ENCODE measurements at regions not wholly inside any gene's neighbourhood (a gene's known extent, or its start where the extent isn't known, plus 50 kb on each side); places are given as distances from the start of the nearest gene placed in this dataset.

DNA sequence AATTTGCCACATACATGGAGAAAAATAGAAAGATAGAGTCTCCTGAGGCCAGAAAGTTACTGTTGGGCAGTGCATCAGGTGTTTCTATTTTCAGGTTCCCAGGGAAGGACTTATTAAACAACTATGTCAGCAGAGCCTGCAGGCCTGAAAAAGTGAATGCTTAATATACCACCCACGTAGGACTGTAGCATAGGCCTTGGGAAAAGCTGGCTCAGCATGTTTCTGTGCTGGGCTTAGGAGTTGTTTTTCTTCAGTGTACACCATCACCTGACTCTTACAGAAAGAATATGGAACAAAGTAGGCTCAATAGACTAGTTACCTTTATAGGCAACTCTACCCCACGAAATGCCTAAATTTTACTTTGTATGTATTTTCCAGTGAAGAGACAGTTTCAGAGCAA, 1385.9 kb downstream of the FAM133A start:
- TF ChIP-seq, protein P1, sequence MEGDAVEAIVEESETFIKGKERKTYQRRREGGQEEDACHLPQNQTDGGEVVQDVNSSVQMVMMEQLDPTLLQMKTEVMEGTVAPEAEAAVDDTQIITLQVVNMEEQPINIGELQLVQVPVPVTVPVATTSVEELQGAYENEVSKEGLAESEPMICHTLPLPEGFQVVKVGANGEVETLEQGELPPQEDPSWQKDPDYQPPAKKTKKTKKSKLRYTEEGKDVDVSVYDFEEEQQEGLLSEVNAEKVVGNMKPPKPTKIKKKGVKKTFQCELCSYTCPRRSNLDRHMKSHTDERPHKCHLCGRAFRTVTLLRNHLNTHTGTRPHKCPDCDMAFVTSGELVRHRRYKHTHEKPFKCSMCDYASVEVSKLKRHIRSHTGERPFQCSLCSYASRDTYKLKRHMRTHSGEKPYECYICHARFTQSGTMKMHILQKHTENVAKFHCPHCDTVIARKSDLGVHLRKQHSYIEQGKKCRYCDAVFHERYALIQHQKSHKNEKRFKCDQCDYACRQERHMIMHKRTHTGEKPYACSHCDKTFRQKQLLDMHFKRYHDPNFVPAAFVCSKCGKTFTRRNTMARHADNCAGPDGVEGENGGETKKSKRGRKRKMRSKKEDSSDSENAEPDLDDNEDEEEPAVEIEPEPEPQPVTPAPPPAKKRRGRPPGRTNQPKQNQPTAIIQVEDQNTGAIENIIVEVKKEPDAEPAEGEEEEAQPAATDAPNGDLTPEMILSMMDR (IDR thresholded peaks at IDR 0.05) = no peak
- TF ChIP-seq POLR2A (IDR thresholded peaks at IDR 0.05; ENCODE audit: low read depth) (no peak), POLR2AphosphoS5 (IDR thresholded peaks at IDR 0.05) (no peak), EP300 (IDR thresholded peaks at IDR 0.05) (no peak)

All from esophagus muscularis mucosa (tissue), 4 donors.